Forelimb muscle (tissue), 1 donor: ENCODE measurements at regions not wholly inside any gene's neighbourhood (a gene's known extent, or its start where the extent isn't known, plus 50 kb on each side); places are given as distances from the start of the nearest gene placed in this dataset.
"Not testable (repeated sequence)": the region's sequence is repeated elsewhere in the genome, so short reads cannot be mapped to it uniquely, and the experiment has no call there.

ENCODE experiments used
- DNase-seq: peaks from one replicate; pipeline ENCODE4 v3.0.0-alpha.2; 2013; ENCODE audit warnings: low read depth

DNA sequence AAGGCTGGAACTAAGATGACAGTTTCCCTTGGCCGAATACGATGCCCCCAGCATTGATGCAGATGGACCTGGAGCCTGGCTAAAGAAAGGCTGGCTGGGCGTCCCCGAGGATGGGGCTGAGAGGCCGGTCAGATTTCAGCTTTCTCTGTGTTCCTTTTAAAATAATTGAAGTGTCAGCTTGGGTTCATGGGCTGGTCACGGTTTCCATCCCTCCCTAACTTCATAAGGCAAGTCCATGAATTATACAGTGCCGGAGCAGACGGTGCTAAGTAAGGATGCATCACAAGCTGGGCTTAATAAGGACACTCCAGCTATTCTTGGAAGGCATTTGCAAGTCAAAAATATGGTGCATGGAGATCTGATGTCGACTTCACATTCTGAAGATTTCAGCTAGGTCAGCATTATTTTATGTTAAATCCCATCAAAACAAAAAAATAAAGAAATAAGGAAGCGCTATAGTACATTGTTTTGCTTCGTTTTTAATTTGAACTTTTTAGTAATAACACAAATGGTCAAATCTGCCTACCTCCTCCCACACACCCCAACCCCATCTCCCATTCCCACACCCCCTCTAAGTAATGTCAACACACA lies 220.8 kb downstream of the RPLP1 start:
- no peak for DNase-seq

GRCh38 chr15:69675731-69676130 lies 223.1 kb downstream of the RPLP1 start:
- no peak for DNase-seq

DNA sequence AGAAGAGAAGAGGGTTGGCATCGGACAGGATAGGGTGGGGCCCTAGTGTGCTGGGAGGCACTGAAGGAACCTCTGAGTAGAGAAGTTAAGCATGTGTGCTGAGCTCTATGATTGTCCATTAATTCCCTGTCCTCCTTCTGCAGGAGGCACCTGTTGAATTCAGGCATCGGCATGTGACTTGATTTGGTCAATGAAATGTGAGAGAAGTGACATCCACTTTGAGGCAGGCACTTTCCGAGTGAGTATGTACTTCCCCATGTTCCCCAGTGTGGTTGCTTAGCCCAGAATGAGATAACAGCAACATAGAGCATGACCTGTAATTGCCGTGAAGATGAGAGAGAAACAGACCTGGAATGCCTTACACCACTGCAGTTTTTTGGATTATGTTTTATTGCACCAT lies 224.8 kb downstream of the RPLP1 start:
- no peak for DNase-seq

- no peak for DNase-seq
Measured at GRCh38 chr15:69679623-69680228, 227.1 kb downstream of the RPLP1 start.

DNA sequence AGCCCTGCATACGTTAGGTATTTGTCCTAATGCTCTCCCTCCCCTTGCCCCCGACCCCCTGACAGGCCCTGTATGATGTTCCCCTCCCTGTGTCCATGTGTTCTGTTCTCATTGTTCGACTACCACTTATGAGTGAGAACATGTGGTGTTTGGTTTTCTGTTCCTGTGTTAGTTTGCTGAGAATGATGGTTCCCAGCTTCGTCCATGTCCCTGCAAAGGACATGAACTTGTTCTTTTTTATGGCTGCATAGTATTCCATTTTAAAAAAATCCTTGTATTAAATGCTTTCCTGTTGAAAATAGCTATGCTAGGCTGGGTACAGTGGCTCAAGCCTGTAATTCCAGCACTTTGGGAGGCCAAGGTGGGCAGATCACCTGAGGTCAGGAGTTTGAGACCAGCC lies 232.2 kb downstream of the RPLP1 start:
- DNase-seq = not testable (repeated sequence)

DNA sequence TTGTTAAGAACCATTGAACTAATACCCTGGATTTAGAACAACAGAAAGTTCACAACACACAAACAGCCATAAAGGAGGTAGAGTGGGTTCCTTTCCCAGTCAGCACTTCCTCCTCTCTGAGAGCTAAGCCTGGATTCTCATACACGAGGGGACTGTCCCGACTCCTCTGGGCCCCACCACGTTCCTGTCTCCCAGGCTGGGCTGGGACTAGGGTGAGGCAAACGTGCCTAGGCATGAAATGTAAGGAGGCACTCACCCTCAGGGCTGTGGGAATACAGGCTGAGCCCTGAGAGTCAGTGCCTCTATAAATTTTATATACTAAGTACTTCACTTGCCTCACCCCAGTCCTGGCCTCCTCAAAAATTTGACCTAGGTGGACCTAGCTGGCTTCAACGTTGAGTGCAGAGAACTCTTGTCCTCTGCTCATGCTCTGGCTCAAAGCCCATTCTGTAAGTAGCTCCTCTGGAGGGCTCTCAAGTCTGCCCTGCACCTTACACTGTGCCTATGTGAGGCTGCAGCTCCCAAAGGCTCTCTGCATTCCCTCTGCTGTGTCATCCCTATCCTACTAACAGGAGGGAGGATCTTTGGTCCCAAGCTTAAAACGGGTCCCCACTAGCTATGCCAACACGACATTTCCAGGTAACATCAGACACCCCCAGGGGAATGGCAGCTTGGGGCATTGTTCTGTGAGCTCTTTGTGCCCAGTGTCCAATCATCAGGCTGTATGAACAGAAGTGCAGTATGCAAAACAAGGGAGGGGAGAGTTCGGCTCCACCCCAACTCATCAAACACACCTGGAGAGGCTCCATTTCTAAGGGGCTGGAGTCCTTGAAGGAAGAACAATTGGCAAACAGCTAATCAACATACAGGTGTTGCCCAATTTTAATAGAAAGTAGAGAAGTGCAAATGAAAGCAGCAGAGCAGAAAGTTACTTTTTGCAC lies 233.2 kb downstream of the RPLP1 start:
- no peak for DNase-seq

GRCh38 chr15:69686626-69687025 lies 234.0 kb downstream of the RPLP1 start:
- no peak for DNase-seq

- DNase-seq = no peak
Measured at GRCh38 chr15:69689133-69689532, 236.5 kb downstream of the RPLP1 start.

DNA sequence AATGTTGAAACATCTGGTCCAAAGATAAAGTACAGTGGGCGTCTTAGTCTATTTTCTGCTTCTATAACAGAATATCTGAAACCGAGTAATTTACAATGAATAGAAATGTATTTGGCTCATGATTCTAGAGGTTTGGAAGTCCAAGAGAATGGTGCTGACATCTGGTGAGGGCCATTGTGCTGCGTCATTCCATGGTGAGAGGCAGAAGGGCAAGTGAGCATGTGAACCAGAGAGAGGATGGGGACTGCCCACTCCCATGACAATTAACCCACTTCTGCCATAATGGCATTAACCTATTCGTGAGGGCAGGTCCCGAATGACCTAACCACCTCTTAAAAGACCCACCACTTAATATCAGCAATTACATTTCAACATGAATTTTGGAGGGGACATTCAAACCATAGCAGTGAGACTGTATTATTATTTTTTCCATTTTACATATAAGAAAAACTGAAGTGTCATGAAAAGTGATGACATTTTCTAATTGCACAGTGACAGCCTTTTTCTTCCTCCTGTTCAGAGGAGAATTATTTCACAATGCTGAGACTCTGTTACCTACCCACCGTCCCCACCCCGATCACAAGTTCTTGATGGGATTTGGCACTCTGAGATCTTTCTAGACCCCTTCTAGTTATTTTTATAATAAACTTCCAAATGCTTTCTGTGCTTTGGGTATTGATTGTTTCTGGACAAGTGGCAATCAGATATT lies 238.8 kb downstream of the RPLP1 start:
- no peak for DNase-seq

DNA sequence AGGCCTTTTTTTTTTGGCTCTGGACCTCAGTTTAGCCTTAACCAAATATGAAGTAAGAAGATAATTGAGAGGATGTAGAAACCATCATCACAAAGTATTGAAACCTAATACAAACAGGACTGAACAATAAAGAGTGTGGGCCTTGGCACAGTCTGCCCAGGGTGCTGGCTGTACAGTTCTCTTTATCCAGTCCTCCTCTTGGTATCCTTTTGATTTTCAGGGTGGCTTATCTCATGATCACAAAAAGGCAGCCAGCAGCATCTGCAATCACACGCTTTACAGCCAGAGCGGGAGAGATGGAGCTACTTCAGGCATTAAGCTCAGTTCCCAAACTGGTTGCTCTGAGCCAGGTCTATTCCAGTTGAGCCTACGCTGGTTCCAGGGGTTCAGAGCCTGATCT lies 239.7 kb downstream of the RPLP1 start:
- DNase-seq = no peak

GRCh38 chr15:69693059-69693458 lies 240.4 kb downstream of the RPLP1 start:
- DNase-seq = no peak

GRCh38 chr15:69696946-69697345 lies 244.3 kb downstream of the RPLP1 start:
- DNase-seq = no peak

GRCh38 chr15:69697916-69698315 lies 245.3 kb downstream of the RPLP1 start:
- no peak for DNase-seq

DNA sequence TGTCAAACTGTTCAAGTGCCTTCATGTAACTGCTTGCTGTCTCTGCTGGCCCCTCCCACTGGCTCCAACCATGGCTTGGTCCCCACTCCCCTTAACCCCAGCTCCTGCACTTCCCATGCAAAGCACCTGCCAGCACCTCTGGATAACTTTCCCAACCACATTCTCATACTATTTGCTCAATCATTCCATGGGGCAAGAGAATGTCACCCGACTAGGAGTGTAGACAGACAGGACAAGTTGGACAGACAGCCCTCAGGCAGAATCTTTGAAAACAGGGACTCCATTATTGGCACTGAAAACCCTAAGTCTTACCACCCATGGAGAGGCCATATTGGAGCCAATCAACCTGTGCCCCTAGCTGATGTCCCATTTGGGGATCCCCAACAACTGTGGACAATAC lies 246.5 kb downstream of the RPLP1 start:
- no peak for DNase-seq

DNA sequence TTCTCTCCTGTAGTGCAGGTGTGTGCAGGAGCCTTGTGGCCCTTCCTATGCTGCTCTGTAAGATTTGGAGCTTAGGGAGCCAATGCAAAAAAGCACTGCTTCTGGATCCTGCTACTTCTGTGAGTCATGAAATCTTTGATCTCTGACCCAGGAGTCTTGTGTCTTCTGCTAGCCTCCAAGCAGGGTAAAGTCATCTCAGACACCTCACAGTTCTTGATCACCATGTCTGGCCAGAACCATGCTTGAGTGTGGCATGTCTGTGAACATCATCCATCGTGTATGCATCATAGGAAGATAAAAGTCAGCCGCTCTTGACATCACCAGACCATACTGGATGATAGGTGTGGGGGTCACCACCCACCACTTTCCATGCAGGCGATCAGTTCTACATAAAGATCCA lies 247.8 kb downstream of the RPLP1 start:
- DNase-seq = no peak

GRCh38 chr15:69701198-69701597 lies 248.6 kb downstream of the RPLP1 start:
- DNase-seq = no peak

- no peak for DNase-seq
Measured at GRCh38 chr15:69703532-69704187, 251.0 kb downstream of the RPLP1 start.

DNA sequence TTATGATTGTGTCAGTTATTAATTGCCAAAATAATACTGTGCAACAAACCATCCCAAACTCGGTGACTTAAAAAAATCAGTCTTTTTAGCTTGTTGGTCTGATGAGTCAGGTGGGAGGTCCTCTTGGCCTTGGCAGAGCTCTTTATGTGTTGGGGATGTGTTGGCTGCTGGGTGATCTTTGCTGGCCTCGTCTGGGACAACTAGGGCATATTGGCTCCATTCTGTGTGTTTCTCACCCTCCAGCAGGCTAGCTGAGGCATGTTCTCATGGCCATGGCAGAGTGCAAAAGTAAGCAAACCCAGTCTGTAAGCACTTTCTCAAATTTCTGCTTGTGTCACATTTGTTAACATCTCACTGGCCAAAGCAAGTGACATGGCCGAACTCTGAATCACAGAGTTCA lies 251.6 kb downstream of the RPLP1 start:
- no peak for DNase-seq

- no peak for DNase-seq
Measured at GRCh38 chr15:69704700-69705099, 252.1 kb downstream of the RPLP1 start.

- no peak for DNase-seq
Measured at GRCh38 chr15:69706353-69707097, 253.9 kb downstream of the RPLP1 start.

- not testable (repeated sequence) for DNase-seq
Measured at GRCh38 chr15:69707241-69707640, 254.6 kb downstream of the RPLP1 start.
